Thyroid gland (tissue), 4 donors: ENCODE measurements at regions not wholly inside any gene's neighbourhood (a gene's known extent, or its start where the extent isn't known, plus 50 kb on each side); places are given as distances from the start of the nearest gene placed in this dataset.

Experiments
- DNase-seq, 2 donors: peaks; one replicate each; pipeline ENCODE4 v3.0.0-alpha.2; 2019
- H3K27ac ChIP-seq, 3 donors: fragments of 200-600 bp; sonication (generic); 1 replicate in 2 of 3; 2 replicates in 1 of 3; pipeline ENCODE4 v1.5.1; 2016 to 2019; ENCODE audit warnings: mild to moderate bottlenecking in 1 of 3, moderate library complexity in 1 of 3
- H3K27me3 ChIP-seq: fragments of 200-600 bp; sonication (generic); one replicate; pipeline ENCODE4 v1.5.1; 2019
- H3K36me3 ChIP-seq, 2 donors: fragments of 200-600 bp; sonication (generic); one replicate each; pipeline ENCODE4 v1.5.1; 2016 to 2019
- H3K4me1 ChIP-seq, 2 donors: fragments of 200-600 bp; sonication (generic); one replicate each; pipeline ENCODE4 v1.5.1; 2017 to 2019
- H3K4me3 ChIP-seq, 3 donors: fragments of 200-600 bp; sonication (generic); replicated peaks in 1 of 3; 1 replicate in 2 of 3; 2 replicates in 1 of 3; pipeline ENCODE4 v1.5.1; 2016; ENCODE audit warnings: mild to moderate bottlenecking in 1 of 3
- H3K9me3 ChIP-seq: fragments of 200-600 bp; sonication (generic); one replicate; pipeline ENCODE4 v1.5.1; 2017
- CTCF ChIP-seq, 6 experiments: fragments of 200-600 bp in 3 of 6; fragments of 450-650 bp in 3 of 6; sonication (generic) in 3 of 6; IDR thresholded peaks; one replicate each; pipeline ENCODE4 v1.5.1; 2016 to 2019; ENCODE audit warnings: antibody characterized with exemption in 6 of 6, mild to moderate bottlenecking in 2 of 6, inconsistent platforms in 1 of 6, moderate library complexity in 1 of 6
- POLR2A ChIP-seq, 2 donors: fragments of 450-650 bp; IDR thresholded peaks; one replicate each; pipeline ENCODE4 v1.6.1; 2017; ENCODE audit warnings: antibody characterized with exemption in 2 of 2, mild to moderate bottlenecking in 2 of 2, moderate library complexity in 1 of 2
- WGBS, 2 donors: methylation state at CpG; one replicate each; pipeline ENCODE4 v1.1.5; 2017; 5-methylcytosine and 5-hydroxymethylcytosine counted together
- intact Hi-C: fragments of 100-400 bp; cut with DNase I; formaldehyde crosslinking; loops from one replicate; pipeline ENCODE4 v1.15.1; 2023

GRCh38 chr1:69016468-69016867 lies 519.6 kb upstream of the DEPDC1 start:
- no peak for TF ChIP-seq CTCF (IDR thresholded peaks at IDR 0.05)
- no peak for TF ChIP-seq POLR2A (IDR thresholded peaks at IDR 0.05)
- H3K27ac ChIP-seq = no peak overlapping the region
- no peaks in the 10 kb centered on the region for H3K36me3 ChIP-seq
- H3K9me3 ChIP-seq = no peaks in the 10 kb centered on the region
- no peak overlapping the region for H3K4me3 ChIP-seq
- peaks cover 5 to 6% of the 10 kb centered on the region in 2 donors for H3K4me1 ChIP-seq
- intact Hi-C loops = no loop called here
- no peak for DNase-seq
- no peaks in the 10 kb centered on the region for H3K27me3 ChIP-seq

GRCh38 chr1:69029649-69030048 lies 532.8 kb upstream of the DEPDC1 start:
- TF ChIP-seq CTCF (IDR thresholded peaks at IDR 0.05) (no peak), POLR2A (IDR thresholded peaks at IDR 0.05) (no peak)
- H3K36me3 ChIP-seq = no peaks in the 10 kb centered on the region
- H3K27me3 ChIP-seq = no peaks in the 10 kb centered on the region
- H3K27ac ChIP-seq = no peak overlapping the region
- DNase-seq = no peak
- WGBS, 2 donors = 81 to 86% methylated on average over 3 of the region's 3 CpGs
- intact Hi-C loops = no loop called here
- no peaks in the 10 kb centered on the region for H3K4me1 ChIP-seq
- no peaks in the 10 kb centered on the region for H3K9me3 ChIP-seq
- H3K4me3 ChIP-seq = no peak overlapping the region

- no peak overlapping the region for H3K27ac ChIP-seq
- no peaks in the 10 kb centered on the region for H3K27me3 ChIP-seq
- no peak overlapping the region for H3K4me3 ChIP-seq
- DNase-seq = no peak
- H3K36me3 ChIP-seq = no peaks in the 10 kb centered on the region
- no peaks in the 10 kb centered on the region for H3K4me1 ChIP-seq
- intact Hi-C loops = no loop called here
- TF ChIP-seq CTCF (IDR thresholded peaks at IDR 0.05) (no peak), POLR2A (IDR thresholded peaks at IDR 0.05) (no peak)
- H3K9me3 ChIP-seq = no peaks in the 10 kb centered on the region
Measured at GRCh38 chr1:69038379-69038778, 529.3 kb upstream of the LRRC7 start.

GRCh38 chr1:69045572-69045971 lies 522.1 kb upstream of the LRRC7 start:
- Histone ChIP-seq H3K9me3 (no peaks in the 10 kb centered on the region), H3K27me3 (no peaks in the 10 kb centered on the region), H3K4me3 (no peak overlapping the region), H3K4me1 (no peaks in the 10 kb centered on the region), H3K27ac (no peak overlapping the region), H3K36me3 (no peaks in the 10 kb centered on the region)
- intact Hi-C loops = no loop called here
- no peak for TF ChIP-seq POLR2A (IDR thresholded peaks at IDR 0.05)
- TF ChIP-seq CTCF (IDR thresholded peaks at IDR 0.05) = no peak
- DNase-seq = no peak
- WGBS, 2 donors = 94 to 95% methylated on average over 1 of the region's 1 CpG

- intact Hi-C loops = no loop called here
- Histone ChIP-seq H3K4me1 (no peaks in the 10 kb centered on the region), H3K4me3 (no peak overlapping the region), H3K27me3 (no peaks in the 10 kb centered on the region), H3K36me3 (no peaks in the 10 kb centered on the region), H3K9me3 (no peaks in the 10 kb centered on the region), H3K27ac (no peak overlapping the region)
- no peak for TF ChIP-seq POLR2A (IDR thresholded peaks at IDR 0.05)
- 64 to 82% methylated on average over 2 of the region's 2 CpGs for WGBS, 2 donors
- no peak for DNase-seq
Measured at GRCh38 chr1:69055194-69055593, 512.5 kb upstream of the LRRC7 start.

GRCh38 chr1:69058454-69058853 lies 509.3 kb upstream of the LRRC7 start:
- no peak for DNase-seq
- H3K4me3 ChIP-seq = no peak overlapping the region
- intact Hi-C loops = no loop called here
- TF ChIP-seq POLR2A (IDR thresholded peaks at IDR 0.05) (no peak), CTCF (IDR thresholded peaks at IDR 0.05) (no peak)
- H3K4me1 ChIP-seq = no peaks in the 10 kb centered on the region
- no peaks in the 10 kb centered on the region for H3K9me3 ChIP-seq
- WGBS, 2 donors = 87 to 88% methylated on average over 3 of the region's 3 CpGs
- H3K36me3 ChIP-seq = no peaks in the 10 kb centered on the region
- H3K27me3 ChIP-seq = no peaks in the 10 kb centered on the region
- no peak overlapping the region for H3K27ac ChIP-seq
